ENCODE measurements at regions not wholly inside any gene's neighbourhood (a gene's known extent, or its start where the extent isn't known, plus 50 kb on each side); places are given as distances from the start of the nearest gene placed in this dataset.

DNA sequence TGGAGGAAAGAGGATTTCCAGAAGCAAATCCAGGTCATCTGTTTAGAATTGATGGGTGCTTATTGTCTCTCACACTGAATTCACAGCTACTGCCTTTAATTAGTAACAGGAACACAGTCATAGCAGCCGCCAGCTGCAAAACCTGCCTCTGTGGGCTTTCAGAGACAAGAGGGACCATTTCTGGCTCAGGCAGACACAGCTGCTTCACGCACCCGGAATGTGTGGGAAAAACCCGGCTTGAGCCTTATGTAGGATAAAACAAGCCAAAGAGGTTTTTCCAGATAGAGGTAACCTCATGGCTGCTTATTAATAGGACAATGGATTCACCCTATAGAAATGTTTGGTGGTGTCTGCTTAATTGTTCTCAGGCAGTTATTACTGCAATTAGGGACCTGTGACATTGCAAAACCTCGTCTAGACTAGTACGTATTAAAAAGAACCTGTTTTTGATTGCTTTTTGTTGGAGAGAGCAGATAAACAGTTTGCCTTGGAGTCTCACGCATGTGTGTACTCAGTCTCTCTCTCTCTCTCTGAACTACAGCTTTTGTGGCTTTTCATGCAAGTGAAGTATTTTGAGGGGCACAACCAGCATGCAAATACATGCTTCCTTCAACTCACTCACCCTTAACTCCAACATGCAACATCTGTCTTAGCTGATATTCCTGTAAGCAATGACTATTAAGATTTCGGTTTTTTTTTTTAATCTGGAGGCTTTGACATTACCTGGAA, 302.7 kb downstream of the PLK2 start:
- TF ChIP-seq, protein P1, sequence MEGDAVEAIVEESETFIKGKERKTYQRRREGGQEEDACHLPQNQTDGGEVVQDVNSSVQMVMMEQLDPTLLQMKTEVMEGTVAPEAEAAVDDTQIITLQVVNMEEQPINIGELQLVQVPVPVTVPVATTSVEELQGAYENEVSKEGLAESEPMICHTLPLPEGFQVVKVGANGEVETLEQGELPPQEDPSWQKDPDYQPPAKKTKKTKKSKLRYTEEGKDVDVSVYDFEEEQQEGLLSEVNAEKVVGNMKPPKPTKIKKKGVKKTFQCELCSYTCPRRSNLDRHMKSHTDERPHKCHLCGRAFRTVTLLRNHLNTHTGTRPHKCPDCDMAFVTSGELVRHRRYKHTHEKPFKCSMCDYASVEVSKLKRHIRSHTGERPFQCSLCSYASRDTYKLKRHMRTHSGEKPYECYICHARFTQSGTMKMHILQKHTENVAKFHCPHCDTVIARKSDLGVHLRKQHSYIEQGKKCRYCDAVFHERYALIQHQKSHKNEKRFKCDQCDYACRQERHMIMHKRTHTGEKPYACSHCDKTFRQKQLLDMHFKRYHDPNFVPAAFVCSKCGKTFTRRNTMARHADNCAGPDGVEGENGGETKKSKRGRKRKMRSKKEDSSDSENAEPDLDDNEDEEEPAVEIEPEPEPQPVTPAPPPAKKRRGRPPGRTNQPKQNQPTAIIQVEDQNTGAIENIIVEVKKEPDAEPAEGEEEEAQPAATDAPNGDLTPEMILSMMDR (IDR thresholded peaks at IDR 0.05; ENCODE audit: insufficient read depth, low read length, missing control alignments) = no peak
- ChIA-PET POLR2A (interaction anchor here (0.6 kb wide), 1 partner anchor 621 kb away, joined by 3 read pairs; no protein-coding TSS in a partner anchor), CTCF (interaction anchor here (1.1 kb wide), 3 partner anchors 21 to 378 kb away, joined by 3 read pairs; no protein-coding TSS in a partner anchor)

DNA sequence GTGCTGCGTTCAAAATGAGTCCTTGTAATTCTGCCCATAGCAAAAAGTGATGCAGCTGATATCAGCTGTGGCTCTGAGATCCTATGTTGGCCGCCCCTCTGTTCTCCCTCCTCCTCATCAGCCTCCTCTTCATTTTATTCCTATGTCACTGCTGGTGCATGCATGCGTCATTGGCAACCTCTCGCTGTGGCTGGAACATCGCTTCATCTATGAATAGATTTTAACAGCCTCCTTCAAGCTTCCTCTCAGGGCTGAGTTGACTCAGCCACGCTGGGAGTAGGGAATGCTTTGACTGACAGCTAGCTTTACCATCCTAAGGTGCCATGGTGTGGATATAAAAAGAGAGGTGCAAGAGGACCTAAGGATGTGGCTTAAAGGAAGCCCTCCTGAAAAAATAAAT, 303.5 kb downstream of the PLK2 start:
- TF ChIP-seq, protein P1 (IDR thresholded peaks at IDR 0.05; ENCODE audit: insufficient read depth, low read length, missing control alignments) = no peak
- DNase-seq (ENCODE audit: low read depth, low spot score) = no peak
- POLR2A ChIA-PET = interaction anchor here (0.6 kb wide), 1 partner anchor 620 kb away, joined by 3 read pairs; no protein-coding TSS in a partner anchor
- H3K4me3 ChIP-seq (ENCODE audit: low read depth, low read length) = no peak overlapping the region
- CTCF ChIA-PET = interaction anchor here (1.1 kb wide), 1 partner anchor 24 kb away, joined by 3 read pairs; no protein-coding TSS in a partner anchor

More for the DNA sequence above, 302.7 kb downstream of the PLK2 start:
- DNase-seq (ENCODE audit: low read depth, low spot score) = no peak
- no peak overlapping the region for H3K4me3 ChIP-seq (ENCODE audit: low read depth, low read length)

DNA sequence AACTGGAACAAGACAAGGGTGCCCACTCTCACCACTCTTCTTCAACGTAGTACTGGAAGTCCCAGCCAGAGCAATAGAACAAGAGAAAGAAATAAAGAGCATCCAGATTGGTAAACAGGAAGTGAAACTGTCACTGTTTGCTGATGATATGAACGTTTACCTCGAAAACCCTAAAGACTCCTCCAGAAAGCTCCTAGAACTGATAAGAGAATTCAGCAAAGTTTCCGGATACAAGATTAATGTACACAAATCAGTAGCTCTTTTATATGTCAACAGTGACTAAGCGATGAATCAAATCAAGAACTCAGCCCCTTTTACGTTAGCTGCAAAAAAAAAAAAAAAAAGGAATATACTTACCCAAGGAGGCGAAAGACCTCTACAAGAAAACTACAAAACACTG, 306.6 kb downstream of the PLK2 start:
- DNase-seq (ENCODE audit: low read depth, low spot score) = no peak
- TF ChIP-seq, protein P1 (IDR thresholded peaks at IDR 0.05; ENCODE audit: insufficient read depth, low read length, missing control alignments) = no peak
- CTCF ChIA-PET = no interaction called here
- no peak overlapping the region for H3K4me3 ChIP-seq (ENCODE audit: low read depth, low read length)
- POLR2A ChIA-PET = no interaction called here

DNA sequence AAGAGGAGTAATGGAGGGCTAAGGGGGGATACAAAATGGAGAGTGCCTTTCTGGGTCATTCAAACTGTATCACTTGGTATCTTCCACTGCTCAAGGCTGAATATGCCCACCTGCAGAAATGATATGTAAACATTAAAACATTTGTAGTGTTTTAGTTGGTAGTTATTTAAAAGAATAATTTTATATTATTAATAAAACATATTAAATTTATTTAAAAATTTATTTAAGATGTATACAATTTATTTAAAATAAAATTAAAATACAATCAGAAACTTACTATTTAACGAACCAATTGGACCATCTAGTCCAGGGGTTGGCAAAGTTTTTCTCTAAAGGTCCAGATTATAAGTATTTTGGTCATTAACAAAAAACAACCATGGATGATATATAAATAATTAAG, 308.5 kb downstream of the PLK2 start:
- DNase-seq (ENCODE audit: low read depth, low spot score) = no peak
- no peak overlapping the region for H3K4me3 ChIP-seq (ENCODE audit: low read depth, low read length)
- TF ChIP-seq, protein P1 (IDR thresholded peaks at IDR 0.05; ENCODE audit: insufficient read depth, low read length, missing control alignments) = no peak
- ChIA-PET POLR2A (no interaction called here), CTCF (no interaction called here)

DNA sequence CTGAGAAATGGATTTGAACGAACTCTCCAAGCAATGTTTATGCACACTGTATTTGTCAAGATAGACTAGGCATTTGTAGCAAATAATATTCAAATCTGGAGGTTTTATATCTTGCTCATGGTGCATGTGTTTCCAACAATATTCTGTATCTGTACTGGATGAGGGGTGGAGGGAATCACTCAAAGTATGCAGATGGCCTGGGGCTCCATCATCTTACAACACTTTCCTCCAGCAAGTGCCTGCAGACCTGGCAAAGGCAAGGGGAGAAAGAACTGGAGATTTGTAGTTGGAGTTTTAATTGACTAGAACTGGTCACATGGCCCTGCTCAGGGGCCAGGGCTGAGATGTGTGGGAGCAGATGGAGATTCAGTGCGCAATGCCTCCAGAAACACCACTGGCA, 309.0 kb downstream of the PLK2 start:
- no peak for DNase-seq (ENCODE audit: low read depth, low spot score)
- CTCF ChIA-PET = no interaction called here
- TF ChIP-seq, protein P1 (IDR thresholded peaks at IDR 0.05; ENCODE audit: insufficient read depth, low read length, missing control alignments) = no peak
- no peak overlapping the region for H3K4me3 ChIP-seq (ENCODE audit: low read depth, low read length)
- POLR2A ChIA-PET = no interaction called here

DNA sequence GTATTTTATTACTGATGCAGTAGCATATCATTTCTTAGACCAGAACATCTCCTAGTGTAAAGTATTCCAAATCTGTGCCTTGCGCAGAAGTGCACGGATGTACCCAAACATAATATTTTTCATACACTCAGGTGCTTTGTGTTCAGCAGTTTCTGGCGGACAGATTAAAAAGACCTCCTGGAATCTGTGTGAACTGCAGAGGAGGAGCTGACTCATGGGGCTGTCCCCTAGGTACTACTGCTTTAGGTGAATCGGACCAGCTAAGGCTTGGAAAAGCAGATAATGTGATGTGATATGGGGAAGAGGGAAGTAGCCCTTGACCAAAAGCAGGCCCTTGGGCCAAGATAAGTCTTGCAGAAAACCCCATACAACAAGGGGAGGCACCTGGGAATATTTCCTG, 310.1 kb downstream of the PLK2 start:
- CTCF ChIA-PET = interaction anchor here (1.1 kb wide), 1 partner anchor 370 kb away, joined by 3 read pairs; no protein-coding TSS in a partner anchor
- no peak overlapping the region for H3K4me3 ChIP-seq (ENCODE audit: low read depth, low read length)
- POLR2A ChIA-PET = no interaction called here
- DNase-seq (ENCODE audit: low read depth, low spot score) = no peak
- TF ChIP-seq, protein P1 (IDR thresholded peaks at IDR 0.05; ENCODE audit: insufficient read depth, low read length, missing control alignments) = no peak

All from AG04449 (cell line).